NK-92 (cell line): ENCODE measurements at regions not wholly inside any gene's neighbourhood (a gene's known extent, or its start where the extent isn't known, plus 50 kb on each side); places are given as distances from the start of the nearest gene placed in this dataset.

ENCODE experiments used
- DNase-seq: peaks from one replicate; lab custom pipeline; 2025; ENCODE audit not compliant: unreplicated experiment; lab: John Stamatoyannopoulos, UW

DNA sequence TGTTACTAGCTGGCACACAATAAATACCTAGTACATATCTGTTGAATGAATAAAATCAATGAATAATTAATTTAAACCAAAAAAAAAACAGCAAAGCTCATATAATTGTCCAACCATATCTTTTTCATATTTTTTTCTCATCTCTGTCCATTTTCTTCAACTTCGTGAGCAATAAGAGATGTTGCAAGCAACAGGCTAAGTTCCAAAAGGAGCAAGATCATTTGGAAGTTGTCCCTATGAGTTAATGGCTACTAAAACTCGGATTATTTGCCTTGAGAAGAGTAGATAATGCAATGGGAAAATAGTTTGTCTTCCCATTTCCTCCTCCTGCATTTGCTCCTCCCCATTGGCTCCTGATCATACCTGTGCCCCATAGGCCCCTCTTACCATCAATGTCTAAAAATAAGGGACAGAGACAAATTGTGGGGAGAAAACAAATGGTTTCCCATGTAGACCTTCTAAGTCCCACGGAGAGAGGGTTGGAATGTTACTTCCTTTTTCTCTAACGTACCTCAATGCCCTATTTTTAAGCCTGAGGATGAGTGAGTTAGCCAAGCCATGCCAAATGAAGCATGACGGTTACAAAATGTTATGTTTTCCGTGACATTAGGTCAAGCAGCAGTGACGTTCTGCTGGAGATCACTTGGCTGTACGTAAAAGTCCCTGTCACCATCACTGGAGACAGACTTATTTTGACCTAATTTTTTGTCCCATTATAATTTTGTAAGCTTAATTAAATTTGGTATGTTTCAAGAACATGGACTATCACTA is 217.3 kb upstream of the PREP start:
- no peak for DNase-seq

DNA sequence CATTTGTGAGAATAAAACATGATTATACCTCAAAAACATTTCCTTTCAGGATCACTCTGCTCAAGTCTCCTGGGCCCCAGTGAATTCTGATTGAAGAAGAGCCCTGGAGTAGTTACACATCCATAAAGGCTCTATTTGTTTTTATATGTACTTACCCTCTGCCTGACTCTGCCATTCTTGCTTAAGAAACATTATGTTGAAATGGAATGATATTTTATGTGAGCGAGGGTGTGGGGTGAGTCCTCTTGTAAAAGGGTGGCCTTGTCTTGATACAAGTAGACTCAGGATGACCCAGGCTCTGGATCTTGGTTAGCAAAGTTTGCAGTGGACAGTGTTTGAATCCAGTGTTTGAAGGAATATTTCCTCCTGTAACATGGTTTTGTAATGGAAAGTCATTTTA is 215.4 kb upstream of the PREP start:
- DNase-seq = no peak

DNA sequence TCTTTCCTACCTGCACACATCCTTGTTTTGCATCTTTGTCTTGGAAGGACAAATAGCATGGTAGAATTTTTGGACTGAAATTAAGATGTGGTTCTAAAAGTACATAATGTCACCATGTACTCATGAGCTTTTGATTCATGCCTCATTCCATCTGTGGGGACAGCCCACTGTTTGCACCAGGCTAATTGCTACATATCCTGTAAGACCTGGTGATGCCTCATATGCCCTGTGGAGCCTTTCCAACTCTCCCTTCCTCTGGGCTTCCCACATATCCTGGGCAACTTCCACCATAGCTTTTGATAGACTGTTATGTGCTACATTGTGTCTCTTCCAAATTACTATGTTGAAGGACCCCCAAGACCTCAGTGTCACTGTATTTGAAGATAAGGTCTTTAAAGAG is 213.6 kb upstream of the PREP start:
- DNase-seq = no peak

DNA sequence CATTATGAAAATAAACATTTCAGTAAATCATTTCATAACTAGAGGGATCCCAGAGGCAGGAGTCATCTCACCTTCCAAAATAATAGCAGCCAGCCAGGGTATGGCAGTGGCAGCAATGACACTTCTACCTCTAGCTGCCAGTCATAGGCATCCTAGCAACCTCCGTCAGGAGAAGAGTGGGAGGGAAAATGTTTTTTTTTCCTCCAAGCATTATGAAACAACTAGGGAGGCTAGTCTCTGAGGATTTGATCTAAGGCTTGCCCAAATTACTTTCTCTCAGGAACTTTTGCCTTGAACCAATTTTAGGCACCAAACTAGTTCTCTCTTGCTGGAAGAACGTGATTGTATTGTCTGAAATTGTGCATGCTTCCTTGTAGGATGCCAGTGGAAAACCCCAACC is 208.7 kb upstream of the PREP start:
- DNase-seq = no peak

DNA sequence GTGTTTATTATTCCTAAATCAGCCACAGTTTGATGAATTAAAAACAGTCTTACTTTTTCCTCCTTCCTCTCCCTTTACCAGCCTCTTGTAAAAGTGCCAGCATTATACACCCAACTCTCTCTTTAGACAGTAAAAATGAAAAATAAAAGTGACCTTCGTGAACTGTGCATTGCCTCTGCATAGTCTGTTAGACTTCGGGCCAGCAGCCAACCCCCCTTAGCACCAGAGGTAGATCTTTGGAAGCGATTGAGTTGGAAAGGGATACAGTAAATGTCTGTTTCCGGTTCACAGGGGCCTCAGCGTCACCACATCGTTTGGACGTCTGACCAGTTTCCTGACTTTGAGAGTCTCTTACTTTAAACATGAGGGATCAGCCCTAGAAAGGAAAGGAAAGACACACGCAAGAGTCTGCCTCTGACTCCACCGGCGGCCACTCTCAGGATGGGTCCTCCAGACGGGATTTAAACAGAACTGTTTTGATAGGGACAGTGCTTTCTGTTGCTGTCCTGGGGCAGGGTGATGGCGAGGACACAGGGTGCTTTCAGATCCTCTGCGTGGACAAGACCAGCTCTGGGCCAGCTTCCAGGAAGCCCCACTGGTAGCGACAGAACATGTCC is 206.6 kb upstream of the PREP start:
- no peak for DNase-seq

DNA sequence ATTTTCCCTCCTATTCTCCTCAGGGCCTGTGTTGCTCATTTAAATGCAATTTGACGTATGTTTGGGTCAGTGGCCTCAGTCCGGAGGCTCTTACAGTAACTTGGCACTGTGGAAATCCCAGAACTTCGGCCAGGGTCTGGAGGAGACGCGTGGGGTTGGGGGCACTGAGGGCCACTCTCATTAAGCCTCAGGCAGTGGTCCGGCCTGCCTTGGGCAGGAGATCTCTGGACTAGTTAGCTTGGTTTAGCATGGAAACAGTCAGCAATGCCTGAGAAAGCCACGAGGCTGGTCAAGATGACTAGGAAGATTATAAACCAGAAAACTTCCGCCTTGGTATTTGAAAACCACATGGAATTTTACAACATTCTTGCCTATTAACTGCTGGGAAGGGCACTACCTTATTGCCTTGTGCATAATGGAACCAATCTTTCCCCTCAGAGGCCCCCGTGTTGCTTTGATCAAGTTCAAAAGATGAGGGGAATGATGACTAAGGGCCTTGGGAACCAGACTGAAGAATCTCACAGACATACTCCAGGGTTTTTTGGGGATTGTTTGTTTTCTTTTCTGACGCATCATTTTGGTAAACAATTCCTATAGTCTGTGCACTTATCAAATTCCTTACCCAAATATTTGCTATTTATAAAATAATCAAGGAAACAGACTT is 206.0 kb upstream of the PREP start:
- no peak for DNase-seq

DNA sequence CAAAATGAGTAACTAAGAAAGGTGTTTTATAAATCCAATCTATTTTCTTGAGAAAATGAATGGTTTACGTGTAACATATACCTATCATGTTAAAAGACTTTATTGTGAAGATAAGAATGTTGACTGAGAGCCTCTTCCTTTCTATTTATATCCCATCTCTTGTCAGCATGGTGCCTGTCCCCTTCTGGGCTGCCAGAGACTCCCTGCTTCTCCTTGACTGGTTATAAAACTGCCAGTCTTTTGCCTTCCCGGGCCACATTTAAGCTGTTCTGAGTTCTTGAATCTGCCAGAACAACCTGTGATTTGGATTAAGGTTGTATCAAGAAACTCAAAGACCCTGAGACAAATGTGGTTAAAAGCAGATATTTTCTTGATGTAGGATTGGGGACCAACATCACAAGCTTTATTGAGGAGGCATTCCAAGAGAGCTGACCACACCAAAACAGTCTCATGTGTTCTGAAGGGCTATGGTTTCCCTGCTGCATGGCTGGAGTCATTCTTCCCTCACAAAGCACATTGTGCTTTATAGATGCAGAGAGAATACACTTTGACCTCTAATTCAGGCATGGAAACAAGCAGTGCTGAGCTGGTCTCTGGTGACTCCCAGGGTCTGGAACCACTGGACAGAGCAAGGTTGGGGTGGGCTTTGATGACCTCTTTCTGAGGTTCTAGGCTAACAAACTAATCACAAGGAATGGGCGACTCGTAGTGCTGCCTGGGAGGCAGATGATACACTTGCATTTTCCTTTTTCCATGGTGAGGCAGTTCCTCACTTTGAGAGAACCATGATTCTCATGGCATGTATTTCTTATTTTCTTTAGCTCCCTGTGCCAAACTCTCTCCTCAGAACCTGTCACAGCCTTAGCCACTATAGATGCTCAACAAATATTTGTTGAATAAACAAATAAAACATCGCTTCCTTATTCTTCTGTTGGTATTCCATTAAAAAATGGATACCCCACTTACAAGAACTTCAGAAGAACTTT is 205.0 kb upstream of the PREP start:
- DNase-seq = no peak

DNA sequence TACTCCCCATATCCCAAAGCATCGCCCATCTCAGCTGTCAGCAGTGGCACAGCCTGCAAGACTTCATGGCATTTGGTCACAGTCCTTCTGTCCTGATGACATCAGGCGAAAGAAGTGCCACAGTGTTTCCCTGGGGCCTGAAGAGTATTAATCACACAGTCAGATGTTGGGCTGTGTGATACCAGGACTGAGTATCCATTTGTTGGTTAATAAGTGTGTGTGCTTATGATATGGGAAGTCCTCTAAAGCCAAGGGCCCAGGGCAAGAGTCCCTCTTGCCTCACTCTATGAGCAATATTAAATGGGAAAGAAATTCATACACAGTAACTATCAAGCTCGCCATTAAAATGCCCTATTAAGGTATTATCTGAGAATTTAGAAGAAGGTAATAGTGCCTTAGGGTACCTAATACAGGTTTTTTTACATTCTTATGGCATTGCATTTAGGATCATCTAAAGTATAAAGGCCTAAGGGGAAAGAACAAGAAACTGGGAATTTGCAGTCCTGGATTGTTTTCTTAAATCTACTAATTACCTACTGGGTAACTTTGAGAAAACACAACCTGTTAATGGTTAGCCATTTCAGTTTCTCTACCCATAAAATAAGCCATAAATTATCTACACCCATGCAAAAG is 204.1 kb upstream of the PREP start:
- no peak for DNase-seq

DNA sequence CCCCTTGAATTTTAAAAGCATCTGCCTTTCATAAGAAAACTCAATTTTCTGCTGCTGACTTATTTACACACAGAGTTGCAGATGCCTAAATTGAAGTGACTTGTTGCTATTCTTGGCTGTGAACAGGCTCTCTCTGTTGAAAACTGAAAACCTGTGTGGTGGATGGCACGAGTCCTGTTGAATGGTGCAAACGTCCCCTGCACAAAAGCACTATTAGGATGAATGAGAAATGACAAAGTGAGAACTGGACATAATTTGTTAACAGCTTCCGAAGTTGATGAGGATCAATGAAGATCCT is 201.7 kb upstream of the PREP start:
- DNase-seq = no peak

DNA sequence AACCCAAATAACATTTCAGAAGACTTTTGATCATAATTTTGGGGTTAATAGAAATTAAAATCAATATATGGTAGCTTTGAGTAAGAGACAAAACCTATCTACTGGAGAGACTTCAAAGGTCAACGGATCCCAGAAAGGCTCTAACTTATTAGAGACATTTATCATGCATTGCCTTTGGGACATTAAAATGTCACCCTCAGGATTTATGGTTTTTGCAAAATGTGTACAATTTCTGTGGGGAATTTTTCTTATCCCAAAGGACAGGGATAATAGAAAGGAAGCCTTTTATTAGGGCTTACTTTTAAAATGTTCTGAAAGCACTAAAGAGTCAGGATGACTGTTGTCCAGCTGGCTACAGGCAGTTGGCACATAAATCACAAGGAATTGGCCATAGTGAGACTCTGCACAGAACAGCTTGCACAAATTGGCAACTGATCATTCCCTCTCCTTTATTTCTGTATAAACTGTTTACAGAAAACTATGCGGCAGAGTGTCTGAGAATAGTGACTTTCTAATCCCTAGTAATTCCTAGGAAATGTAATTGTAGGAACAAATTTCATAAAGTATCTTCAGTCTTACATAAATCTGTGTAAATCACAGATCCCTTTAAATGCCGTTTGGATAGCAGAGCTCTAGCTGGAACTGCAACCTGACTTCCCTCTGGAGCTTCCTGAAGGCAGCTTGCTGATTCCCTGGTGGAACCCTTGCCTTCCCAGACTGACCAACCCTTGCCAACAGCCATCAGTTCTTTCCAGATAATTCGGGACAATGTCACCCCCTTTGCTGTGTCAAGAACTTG is 201.1 kb upstream of the PREP start:
- no peak for DNase-seq

DNA sequence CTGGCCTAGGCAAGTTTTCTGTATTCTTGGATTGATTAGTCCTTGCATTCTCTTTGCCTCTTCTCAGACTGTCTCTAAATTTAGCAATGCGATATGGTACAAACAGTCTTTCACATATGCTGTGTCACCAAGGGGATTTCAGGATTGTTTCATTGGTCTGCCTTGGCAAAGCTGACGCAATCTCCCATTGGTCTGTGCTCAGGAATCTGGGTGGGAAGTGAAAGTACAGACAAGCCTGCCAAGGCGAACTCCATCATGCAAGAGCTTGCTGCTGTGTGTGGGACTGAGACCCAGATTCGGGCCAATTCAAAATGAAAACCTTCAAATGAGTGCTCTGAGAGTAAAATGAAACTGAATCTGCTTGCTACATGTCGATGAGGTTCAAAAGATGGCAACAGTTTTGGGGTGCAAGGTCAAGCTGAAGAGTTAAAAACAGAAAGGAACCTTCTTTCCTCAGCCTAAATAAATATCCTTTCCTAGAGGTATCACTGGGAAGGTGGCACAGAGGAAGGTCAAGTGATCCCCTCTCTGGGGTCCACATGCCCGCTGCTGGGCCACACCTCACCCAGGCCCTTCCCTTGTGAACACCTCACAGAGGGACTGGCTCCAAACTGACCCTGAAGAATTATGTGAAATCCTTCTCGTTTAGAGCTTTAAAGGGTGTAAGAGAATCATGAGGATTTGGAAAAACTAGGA is 198.8 kb upstream of the PREP start:
- no peak for DNase-seq

DNA sequence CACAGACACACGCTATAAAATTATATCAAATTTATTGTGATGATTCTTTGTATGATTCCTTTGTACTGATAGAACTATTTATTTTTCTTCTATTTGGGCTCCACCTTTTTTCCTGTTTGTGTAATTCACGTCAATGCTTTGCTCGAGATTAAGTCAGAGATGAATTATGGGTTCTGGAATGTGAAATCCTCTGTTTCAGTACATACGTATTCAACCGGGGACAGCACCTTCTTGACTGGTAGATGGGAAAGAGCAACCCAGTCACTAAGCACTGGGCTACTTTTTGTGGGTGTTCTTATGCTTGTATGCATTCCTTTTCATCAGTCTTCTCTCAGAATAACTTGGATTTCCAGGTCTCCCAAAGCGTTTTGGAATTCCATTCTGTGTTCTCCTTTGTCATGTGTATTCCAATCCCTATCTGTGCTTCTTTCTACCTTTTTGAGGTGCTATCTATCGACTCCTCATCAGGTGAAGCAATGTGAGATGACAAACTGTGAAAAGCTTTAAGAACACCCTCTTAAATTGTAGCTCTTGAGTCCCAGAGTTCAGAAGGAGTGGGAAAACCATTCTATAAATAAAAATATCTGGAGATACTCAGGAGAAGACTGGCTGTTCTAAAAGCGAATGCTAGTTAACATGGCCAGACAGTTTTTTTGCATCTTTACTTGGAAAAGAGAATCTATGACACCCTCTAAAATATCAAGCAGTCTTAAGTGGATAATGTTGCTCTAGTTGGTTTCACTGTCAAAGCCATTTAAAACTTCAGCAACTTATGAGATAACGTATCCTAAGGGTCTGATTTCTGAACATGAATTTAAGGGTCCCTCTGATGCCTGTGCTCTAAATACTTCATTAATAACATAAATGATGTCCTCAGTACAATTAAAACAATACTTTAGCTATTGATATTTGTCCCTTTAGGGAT is 197.7 kb upstream of the PREP start:
- no peak for DNase-seq

DNA sequence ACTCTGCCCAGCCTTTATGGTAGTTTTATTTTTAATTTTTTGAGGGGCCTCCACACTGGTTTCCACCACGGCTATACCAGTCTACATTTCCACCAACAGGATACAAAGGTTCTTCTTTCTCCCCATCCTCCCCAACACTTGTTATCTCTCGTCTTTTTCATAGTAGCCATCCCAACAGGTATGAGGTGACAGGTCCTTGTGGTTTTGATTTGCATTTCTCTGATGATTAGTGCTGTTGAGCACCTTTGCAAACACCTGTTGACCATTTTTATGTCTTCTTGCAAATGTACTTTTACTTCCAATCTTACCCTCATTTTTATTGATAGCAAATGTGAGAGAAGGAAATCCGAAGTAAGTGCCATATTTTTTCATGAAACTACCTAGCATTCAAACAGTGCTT is 195.4 kb upstream of the PREP start:
- no peak for DNase-seq

DNA sequence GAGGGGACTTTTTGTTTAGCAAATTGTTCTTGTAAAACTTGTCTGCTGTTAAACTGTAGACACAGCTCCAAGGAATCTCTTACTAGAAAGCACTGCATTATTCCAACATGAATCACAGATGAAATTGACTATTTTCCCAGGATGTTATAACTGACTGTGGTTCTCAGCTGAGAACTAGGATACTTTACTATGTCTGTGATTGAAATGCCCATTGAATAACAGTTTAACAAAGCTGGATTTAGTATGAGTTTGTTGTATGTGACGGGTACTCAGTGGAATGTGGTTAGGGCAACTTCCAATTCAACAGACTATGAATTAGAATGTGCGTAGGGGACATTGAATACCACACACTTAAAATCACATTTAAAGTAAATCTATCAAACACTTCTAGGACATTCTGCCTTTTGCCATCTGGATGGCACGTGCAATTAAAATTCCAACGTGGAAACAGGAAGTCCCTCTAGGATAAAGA is 193.4 kb upstream of the PREP start:
- DNase-seq = no peak

DNA sequence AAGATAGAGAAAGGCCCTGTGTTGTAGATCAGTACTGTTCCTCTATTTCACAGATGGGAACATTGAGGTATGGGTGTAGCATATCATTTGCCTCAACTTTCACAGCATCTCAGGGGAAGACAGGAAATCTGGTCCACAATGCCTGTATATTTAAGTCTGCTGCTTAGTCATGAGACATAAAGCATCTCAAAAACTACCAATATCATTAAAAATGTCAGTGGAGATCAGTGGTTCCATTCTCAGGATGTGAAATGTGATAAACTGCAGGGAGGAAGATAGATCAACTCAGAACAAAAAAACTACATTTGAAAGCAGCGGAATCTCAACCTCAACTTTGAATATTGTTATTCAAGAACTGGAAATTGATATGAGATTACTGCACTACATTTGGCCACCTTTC is 192.9 kb upstream of the PREP start:
- DNase-seq = no peak

DNA sequence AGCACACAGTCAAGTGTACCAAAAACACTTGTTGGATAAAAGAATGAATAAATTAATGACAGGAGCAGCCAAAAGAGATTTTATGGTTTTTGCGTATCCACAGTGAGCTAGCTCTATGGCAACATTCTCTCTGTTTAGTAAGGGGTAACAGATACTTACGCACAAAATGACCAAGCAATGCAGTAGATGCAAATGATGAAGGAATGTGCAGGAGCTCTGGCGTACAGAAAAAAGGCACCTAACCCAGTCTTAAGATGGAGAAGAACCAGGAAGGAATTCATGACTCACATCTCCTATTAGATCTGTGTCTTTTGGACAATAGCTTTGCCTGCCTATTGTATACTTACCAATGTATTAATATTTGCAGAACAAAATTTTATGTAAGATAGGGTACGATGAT is 191.9 kb upstream of the PREP start:
- no peak for DNase-seq

DNA sequence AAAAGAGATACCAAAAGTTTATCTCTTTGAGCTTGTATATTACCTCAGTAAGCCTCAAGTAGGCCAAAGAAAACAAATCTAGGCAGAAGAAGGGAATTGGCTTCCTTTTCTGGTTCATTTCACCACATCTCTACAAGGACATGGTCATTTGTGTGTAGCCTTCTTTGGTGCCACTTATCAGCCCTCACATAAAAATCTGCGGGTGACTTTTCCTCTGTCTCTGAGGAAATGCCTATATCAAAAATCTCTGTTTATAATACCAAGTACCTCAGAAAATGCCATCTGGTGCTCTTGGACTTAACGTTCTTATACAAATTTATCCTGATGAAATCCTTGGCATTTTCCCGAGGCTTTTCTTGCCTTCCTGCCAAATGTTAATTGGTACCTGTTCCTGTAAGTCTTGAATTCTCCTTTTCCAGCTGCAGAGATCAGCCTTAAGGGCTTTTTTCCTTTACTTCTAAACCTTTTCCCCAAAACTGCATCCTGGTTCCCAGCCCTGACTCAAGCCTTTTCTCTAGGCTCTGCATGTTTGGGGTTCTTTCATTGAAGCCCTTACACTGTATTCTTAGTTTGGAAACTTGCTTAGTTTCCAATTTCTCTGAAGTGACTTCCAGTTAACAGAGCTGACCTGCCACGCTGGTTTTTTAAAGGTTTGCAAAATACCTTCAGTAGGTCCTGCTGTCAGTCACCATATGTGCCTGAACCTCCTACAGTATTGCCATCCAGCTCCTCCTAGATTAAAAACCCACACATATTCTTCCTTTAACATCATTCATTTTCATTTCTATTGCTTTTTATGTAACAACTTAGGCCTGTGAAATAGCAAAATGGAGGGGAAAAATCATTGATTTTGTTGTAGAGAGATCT is 191.2 kb upstream of the PREP start:
- no peak for DNase-seq
